ENCODE measurements at regions not wholly inside any gene's neighbourhood (a gene's known extent, or its start where the extent isn't known, plus 50 kb on each side); places are given as distances from the start of the nearest gene placed in this dataset.

DNA sequence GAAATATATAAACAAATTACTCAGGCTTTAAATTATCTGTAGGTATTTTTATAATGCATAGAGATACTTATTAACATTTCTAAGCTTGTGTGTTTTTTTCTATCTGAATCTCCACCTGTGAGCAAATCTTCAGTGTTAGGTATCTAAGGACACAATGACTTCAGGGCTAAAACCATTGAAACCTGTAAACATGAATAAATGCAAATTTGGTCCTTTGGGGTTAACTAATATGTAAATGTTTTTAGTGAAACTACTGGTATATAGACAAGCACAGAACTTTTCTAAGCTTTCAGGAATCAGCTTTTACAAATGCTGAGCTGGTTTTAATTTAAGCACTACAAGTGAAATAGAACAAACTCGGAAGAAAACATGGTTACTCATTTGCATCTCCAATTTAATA lies 147.9 kb downstream of the FBXO8 start:
- DNase-seq, result no peak
- Histone ChIP-seq H3K4me1 (peaks cover 14% of the 10 kb centered on the region), H3K27me3 (no peaks in the 10 kb centered on the region), H3K36me3 (no peaks in the 10 kb centered on the region), H3K9me3 (no peaks in the 10 kb centered on the region), H3K4me3 (ENCODE audit: low read depth, low read length) (peak overlapping the region; percentile 51)
- TF ChIP-seq, protein P1, sequence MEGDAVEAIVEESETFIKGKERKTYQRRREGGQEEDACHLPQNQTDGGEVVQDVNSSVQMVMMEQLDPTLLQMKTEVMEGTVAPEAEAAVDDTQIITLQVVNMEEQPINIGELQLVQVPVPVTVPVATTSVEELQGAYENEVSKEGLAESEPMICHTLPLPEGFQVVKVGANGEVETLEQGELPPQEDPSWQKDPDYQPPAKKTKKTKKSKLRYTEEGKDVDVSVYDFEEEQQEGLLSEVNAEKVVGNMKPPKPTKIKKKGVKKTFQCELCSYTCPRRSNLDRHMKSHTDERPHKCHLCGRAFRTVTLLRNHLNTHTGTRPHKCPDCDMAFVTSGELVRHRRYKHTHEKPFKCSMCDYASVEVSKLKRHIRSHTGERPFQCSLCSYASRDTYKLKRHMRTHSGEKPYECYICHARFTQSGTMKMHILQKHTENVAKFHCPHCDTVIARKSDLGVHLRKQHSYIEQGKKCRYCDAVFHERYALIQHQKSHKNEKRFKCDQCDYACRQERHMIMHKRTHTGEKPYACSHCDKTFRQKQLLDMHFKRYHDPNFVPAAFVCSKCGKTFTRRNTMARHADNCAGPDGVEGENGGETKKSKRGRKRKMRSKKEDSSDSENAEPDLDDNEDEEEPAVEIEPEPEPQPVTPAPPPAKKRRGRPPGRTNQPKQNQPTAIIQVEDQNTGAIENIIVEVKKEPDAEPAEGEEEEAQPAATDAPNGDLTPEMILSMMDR (IDR thresholded peaks at IDR 0.05; ENCODE audit: low read depth, low read length), result no peak

DNA sequence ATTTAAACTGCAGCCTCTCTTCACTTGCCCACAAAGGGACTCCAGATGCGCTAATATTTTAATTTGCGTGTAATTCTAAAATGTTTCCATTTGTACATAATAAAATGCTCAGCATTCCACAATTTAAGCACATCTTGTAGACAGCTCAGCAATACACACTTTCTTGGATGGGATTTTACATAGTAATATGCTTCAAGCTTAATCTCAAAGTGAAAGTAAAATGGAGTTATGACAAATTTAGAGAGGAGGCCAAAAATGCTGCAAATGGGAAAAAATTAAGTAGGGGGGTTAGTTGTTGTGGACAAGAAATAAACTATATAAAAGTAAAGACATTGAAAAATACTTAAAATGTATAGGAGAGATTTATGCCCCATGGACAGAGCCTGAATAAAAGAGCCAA lies 149.1 kb downstream of the FBXO8 start:
- Histone ChIP-seq H3K4me1 (peaks cover 14% of the 10 kb centered on the region), H3K4me3 (ENCODE audit: low read depth, low read length) (peak overlapping the region; percentile 51), H3K36me3 (no peaks in the 10 kb centered on the region), H3K9me3 (no peaks in the 10 kb centered on the region), H3K27me3 (no peaks in the 10 kb centered on the region)
- TF ChIP-seq, protein P1 (IDR thresholded peaks at IDR 0.05; ENCODE audit: low read depth, low read length), result no peak
- no peak for DNase-seq

DNA sequence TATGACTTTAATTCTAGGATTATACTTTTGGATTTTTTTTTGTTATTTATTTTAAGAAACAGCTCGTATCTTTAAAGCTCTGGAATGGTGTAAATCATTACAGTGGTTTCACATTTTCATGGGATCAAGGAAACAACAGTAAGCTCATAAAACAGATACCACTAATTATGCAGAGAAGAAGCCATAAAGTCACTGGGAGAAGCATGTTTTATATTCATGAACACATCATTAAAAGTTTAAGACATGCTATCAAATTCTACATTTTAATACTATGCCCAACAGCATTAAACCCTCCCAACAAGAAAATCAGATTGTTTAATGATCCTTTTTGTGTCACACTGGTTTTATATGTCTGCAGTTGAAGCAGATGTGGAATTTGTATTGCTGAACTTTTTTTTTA lies 149.9 kb downstream of the FBXO8 start:
- Histone ChIP-seq H3K9me3 (no peaks in the 10 kb centered on the region), H3K4me3 (ENCODE audit: low read depth, low read length) (no peak overlapping the region), H3K4me1 (peaks cover 14% of the 10 kb centered on the region), H3K27me3 (no peaks in the 10 kb centered on the region), H3K36me3 (no peaks in the 10 kb centered on the region)
- TF ChIP-seq, protein P1 (IDR thresholded peaks at IDR 0.05; ENCODE audit: low read depth, low read length), result no peak
- no peak for DNase-seq

DNA sequence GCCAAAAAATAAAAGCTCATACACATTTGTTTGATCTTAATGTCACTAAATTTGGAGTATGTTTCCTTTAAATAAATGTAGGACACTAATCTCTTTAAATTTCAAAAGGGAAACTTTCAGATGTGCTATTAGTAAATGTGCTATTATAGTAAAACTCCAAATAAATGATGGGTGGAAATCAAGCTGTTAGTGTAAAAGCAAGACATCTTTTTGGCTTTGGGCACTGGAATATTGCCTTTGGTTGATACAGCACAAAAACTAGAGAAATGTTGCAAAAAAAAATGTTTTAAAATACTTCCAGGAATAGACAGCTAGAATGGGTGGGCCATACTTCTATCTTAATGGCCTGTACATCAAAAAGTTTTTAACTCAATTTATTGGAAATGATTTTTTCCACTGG lies 151.6 kb downstream of the FBXO8 start:
- Histone ChIP-seq H3K36me3 (no peaks in the 10 kb centered on the region), H3K4me3 (ENCODE audit: low read depth, low read length) (no peak overlapping the region), H3K4me1 (peaks cover 12% of the 10 kb centered on the region), H3K27me3 (no peaks in the 10 kb centered on the region), H3K9me3 (no peaks in the 10 kb centered on the region)
- TF ChIP-seq, protein P1 (IDR thresholded peaks at IDR 0.05; ENCODE audit: low read depth, low read length), result no peak
- DNase-seq, result no peak

DNA sequence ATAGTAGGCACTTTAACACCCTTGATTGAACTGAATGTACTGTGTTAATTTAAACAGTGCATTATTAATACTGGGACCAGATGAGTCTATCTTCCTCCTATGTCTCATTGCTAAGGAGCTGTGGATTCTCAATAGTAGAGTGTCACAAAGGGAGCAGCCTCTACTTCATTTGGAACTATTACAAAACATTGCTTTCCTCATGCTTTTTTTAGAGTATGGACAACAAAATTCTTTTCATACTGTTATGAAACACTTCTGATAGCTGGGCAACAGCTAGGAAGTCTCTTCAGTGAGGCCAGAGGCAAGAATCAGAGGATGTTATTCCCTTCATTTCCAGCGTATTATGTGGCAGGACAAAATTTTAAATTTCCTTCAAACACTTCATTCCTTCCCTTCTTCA lies 160.8 kb downstream of the FBXO8 start:
- H3K9me3 ChIP-seq, result no peaks in the 10 kb centered on the region
- no peaks in the 10 kb centered on the region for H3K27me3 ChIP-seq
- no peak overlapping the region for H3K4me3 ChIP-seq (ENCODE audit: low read depth, low read length)
- TF ChIP-seq, protein P1 (IDR thresholded peaks at IDR 0.05; ENCODE audit: low read depth, low read length), result no peak
- no peak for DNase-seq
- peaks cover 10% of the 10 kb centered on the region for H3K4me1 ChIP-seq
- H3K36me3 ChIP-seq, result peaks cover 11% of the 10 kb centered on the region

DNA sequence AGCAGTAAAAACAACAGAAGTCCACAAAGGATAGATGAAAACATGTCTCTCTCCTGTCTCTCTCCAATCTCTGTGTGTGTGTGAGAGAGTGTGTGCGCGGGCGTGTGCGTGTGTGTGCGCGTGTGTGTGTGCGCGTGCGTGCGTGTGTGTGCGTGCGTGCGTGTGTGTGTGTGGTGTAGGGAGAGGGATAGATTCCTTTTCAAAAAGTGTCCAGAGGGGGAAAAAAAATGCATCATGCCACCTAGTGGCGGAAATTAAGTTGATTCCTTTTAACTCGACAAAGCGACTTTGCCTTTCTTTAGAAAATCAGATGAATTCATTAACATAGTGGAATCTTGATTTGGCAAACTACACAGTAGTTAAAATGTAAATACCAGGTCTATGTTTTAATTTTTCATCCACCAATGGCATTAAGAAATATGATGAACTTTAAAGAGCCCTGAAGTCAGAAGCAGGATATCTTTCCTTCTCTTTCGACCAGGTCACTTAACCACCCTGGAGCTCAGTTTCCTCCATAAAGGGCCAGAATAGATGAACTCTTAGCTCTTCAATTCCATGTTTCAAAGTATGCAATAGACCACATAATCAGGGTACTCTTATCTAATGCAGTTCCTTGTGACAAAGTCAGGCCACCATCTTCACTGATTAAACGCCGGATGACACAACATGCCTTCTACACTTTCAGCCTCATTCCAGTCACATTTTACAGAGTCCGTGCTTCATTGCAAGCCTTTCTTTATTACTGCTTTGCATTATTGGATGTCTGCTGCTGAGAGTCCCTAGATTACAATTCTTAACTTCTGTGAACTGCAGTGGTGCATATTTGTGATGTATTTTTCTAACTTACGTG lies 162.8 kb downstream of the FBXO8 start:
- Histone ChIP-seq H3K9me3 (no peaks in the 10 kb centered on the region), H3K4me1 (peaks cover 15% of the 10 kb centered on the region), H3K27me3 (no peaks in the 10 kb centered on the region), H3K36me3 (peaks cover 30% of the 10 kb centered on the region), H3K4me3 (ENCODE audit: low read depth, low read length) (peak overlapping the region; percentile 69)
- TF ChIP-seq, protein P1 (IDR thresholded peaks at IDR 0.05; ENCODE audit: low read depth, low read length), result peak; percentile 74
- DNase-seq, result peak; percentile 78

Measured in BE2C (cell line).